NOMO-1 treated with DMSO at 0.1 percent for 48 hours (cell line): ENCODE measurements at regions not wholly inside any gene's neighbourhood (a gene's known extent, or its start where the extent isn't known, plus 50 kb on each side); places are given as distances from the start of the nearest gene placed in this dataset.
A peak's percentile ranks its signal among the peaks of the same experiment; 100 is the strongest.
"Not testable (repeated sequence)": the region's sequence is repeated elsewhere in the genome, so short reads cannot be mapped to it uniquely, and the experiment has no call there.

Source experiments
- DNase-seq: peaks from one replicate; lab custom pipeline; 2025; ENCODE audit not compliant: unreplicated experiment; lab: John Stamatoyannopoulos, UW

- DNase-seq = no peak
These were observed 52.5 kb upstream of the WDFY3 start for GRCh38 chr4:85018983-85019382.

- no peak for DNase-seq
These were observed 52.9 kb upstream of the WDFY3 start for GRCh38 chr4:85019411-85019810.

DNA sequence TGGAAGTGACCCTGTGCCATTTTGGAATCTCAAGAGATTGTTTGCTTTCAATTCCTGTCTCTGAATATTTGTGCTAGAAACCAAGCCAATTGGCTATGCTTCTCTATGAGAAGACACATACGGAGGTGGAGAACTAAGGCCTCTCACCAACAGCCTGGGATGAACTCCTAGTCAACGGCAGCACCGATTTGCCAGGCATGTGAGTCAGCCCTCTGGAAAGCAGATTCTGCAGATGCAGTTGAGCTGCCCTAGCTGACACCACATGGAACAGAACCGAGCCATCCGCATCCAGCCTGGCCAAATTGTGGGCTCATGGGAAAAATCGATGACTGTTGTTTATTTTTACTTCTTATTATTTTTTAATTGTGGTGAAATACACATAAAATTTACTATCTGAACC, 58.2 kb upstream of the WDFY3 start:
- no peak for DNase-seq

- DNase-seq = no peak
These were observed 62.4 kb upstream of the WDFY3 start for GRCh38 chr4:85028910-85029309.

- no peak for DNase-seq
These were observed 63.0 kb upstream of the WDFY3 start for GRCh38 chr4:85029453-85029852.

GRCh38 chr4:85030156-85030555, 63.7 kb upstream of the WDFY3 start:
- DNase-seq = no peak

DNA sequence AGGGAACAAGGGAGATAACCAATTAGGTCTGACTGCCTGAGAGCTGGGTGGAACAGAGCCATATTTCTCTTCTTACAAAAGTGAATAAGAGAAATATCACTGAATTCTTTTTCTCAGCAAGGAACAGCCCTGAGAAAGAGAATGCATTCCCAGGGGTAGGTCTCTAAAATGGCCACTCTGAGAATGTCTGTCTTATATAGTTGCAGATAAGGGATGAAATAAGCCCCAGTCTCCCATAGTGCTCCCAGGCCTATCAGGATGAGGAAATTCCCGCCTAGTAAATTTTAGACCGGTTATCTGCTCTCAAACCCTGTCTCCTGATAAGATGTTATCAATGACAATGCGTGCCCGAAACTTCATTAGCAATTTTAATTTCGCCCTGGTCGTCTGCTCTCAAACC, 67.3 kb upstream of the WDFY3 start:
- not testable (repeated sequence) for DNase-seq

DNA sequence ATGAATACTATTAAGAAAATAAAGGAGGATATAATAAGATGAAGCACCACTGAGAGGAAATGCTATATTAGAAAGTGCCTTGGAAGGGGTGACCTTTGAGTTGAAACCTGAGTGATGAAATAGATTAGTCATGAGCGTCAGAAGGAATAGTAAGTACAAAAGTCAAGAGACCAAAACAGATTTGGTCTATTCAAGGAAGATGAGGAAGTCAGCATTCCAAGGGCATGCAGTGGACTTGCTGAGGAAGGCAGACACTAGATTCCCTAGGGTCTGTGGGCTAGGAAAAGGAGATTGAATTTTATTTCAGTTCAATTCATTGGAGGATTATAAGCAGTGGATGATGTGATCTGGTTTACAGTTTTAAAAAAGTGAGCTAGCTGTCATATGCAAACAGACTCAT, 73.0 kb upstream of the WDFY3 start:
- peak; percentile 4 for DNase-seq

- DNase-seq = not testable (repeated sequence)
These were observed 77.5 kb upstream of the WDFY3 start for GRCh38 chr4:85043812-85044496.

GRCh38 chr4:85050736-85051135, 84.2 kb upstream of the WDFY3 start:
- no peak for DNase-seq

GRCh38 chr4:85051526-85051925, 85.0 kb upstream of the WDFY3 start:
- DNase-seq = no peak

GRCh38 chr4:85054925-85055324, 88.4 kb upstream of the WDFY3 start:
- DNase-seq = not testable (repeated sequence)

- no peak for DNase-seq
These were observed 92.1 kb upstream of the WDFY3 start for GRCh38 chr4:85058551-85058950.

DNA sequence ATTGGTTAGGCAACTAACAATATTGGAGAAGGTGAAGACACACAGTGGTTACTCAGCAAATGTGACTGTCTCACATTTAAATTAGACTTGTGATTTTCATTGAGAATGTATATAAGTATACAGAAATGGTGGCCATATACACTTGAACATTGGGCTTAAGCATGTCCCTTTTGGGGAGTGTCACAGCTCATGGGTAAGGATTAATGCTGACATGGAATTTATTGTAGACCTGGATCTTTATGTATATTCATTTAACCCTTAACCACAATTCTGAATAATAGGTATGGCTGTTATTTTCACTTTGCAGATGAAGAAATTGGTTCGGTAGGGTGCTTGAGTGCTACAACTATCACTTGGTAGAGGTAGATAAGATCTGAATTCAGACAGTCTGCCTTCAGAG, 95.5 kb upstream of the WDFY3 start:
- no peak for DNase-seq

DNA sequence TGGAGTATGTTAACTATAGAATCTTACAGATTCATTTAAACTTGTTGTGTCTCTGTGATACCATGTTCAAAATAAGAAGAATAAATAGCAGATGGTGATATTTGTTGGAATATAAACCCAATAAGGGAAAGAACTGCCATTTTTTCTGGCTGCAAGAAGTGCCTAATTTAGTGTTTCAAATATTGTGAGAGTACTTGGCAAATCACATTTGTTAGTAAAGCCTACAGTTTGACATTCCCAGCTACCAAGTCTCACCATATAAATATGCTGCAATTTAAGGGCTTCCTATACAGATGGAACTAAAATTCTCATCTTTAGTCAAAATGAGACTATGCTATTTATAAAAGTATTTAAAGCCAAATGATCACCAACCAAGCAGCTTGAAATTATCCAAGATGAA, 96.0 kb upstream of the WDFY3 start:
- no peak for DNase-seq

- no peak for DNase-seq
These were observed 100.9 kb upstream of the WDFY3 start for GRCh38 chr4:85067342-85067741.

- DNase-seq = no peak
These were observed 111.5 kb upstream of the WDFY3 start for GRCh38 chr4:85078016-85078415.

DNA sequence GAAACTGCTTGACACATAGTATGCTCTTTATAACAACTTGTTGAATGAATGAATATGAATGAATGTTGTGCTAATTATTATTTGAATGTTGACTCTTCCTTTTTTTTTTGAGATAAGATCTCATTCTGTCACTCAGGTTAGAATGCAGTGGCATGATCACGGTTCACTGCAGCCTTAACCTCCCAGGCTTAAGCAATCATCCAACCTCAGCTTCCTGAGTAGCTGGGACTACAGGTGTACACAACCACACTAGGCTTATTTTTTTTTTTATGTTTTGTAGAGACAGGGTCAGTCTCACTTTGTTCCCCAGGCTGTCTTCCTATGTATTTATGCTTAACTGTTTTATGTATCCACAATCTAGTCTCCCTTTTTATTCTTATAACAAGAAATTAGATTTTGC, 114.7 kb upstream of the WDFY3 start:
- no peak for DNase-seq

DNA sequence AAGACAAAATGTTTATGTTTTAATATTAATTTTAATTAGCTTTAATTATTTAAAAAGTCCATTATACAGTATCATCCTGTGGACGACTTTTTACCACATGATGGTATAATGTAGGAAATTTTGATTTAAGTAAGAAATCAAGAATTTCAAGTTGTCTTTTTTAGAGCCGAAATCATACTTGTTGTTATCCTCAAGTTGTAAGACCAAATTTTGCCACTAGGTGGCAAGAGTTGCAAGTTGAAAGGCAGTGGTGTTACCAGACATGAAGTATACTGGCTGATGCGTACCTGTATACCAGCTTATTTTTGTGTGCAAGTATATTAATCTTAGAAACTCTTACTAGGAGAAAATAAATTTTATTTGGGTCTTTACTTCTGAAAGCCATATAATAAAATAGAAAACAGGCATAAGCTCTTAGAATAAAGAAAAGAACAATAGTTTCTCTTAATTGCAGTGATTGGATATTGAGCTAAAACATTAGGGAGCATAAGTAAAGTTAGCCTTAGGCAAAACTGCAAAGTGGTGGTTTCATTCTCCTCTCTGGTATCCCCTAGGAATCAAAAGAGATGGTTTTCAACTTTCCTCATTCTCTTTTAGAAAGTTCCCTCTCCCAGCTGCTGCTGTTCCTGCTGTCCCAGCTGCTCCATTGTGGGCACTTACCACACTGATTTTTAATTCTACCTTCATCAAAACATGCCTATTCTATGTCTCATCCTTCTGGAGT, 118.0 kb upstream of the WDFY3 start:
- peak; percentile 25 for DNase-seq

DNA sequence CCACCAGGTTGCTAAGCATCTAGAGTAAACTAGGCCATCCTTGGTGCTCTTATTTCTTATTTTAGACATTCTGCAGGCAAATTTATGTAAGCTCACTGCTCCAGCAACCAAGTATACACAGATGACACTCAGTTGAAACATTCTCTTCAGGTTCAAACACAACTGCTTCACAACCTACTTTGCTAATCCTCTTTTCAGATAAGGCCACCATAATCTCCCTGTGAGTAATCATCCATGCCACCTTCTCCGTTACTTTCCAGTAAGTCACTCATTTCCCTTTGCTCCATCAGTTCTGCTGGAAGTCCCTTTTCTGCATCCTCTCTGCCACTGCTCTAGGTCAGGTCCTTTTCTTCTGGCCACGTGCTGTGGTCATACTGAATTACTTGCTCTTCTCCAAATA, 120.2 kb upstream of the WDFY3 start:
- no peak for DNase-seq

DNA sequence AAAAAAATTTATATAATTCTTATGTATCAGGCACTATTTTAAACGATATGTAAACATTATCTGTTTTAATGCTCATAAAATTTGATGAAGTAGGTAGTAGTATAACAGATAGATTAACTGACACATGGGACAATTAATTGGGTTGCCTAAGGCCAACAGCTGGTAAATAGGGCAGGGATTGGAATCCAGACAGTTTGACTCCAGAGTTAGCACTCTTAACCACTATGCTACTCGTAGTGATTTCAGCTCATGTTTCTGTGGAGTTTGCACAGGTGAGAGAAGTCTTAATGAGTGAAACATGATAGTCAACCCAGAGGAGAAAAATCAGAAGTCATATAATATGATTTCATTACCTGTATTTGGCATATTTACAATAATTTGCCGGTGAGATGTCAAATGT, 126.0 kb upstream of the WDFY3 start:
- no peak for DNase-seq

DNA sequence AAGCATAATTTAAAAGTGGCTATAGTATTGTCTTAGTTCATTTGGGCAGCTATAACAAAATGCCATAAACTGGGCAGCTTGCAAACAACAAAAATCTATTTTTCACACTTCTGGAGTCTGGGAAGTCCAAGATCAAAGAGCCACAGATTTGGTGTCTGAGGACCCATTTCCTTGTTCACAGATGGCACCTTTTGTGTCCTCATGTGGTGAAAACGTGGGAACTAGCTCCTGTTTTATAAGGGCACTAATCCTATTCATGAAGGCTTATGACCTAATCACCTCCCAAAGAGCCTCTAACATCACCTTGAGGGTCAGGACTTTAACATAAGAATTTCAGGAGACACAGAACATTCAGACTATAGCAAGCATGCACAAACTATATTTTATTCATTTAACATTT, 126.5 kb upstream of the WDFY3 start:
- DNase-seq = no peak

- DNase-seq = no peak
These were observed 128.2 kb upstream of the WDFY3 start for GRCh38 chr4:85094735-85095134.
